ENCODE measurements at regions not wholly inside any gene's neighbourhood (a gene's known extent, or its start where the extent isn't known, plus 50 kb on each side); places are given as distances from the start of the nearest gene placed in this dataset.

DNA sequence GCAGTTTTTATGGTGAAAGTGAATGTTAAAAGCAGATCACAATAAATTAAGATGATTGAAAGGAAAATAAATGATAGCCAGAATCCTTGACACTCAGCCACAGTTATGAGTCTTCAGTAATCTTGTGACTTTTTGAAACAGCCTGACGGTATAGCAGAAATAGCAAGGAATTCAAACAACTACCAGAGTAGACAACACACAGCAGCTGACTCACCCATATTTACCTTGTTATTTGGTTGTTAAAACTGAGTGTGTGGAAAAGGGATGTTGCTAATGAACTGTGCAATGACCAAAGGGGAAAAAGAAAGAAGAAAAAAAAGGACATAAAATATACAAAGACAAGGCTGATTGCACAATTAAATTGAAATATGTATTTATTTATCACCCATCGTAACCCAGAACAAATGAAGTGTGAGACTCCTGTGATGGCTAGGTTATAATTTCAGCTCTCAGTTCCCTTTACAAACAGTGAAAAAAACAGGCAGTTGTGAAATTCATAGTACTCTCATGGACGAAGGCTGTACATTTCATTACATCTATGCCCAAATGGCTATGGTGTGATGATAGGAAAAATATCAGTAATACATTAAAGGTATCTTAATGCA, 1023.0 kb upstream of the SORCS1 start:
- no peaks in the 10 kb centered on the region for H3K79me1 ChIP-seq (ENCODE audit: low read depth in 1 of 2, low read length in 2 of 2)
- H3K9me3 ChIP-seq (ENCODE audit: control insufficient read depth, insufficient read depth, low read length) = peaks cover 4% of the 10 kb centered on the region; the same call in 1 of the 2 replicates
- intact Hi-C loops (cut with micrococcal nuclease) = no loop called here
- H3K36me3 ChIP-seq (ENCODE audit: control insufficient read depth, insufficient read depth, low read length) = no peaks in the 10 kb centered on the region
- no peak overlapping the region for H2AK5ac ChIP-seq (ENCODE audit: low read depth, low read length)
- ATAC-seq (ENCODE audit: low read depth) (no peak), DNase-seq (no peak)
- no peak overlapping the region for H3K9ac ChIP-seq (ENCODE audit: low read depth, low read length)
- in situ Hi-C loops (cut with MboI; ENCODE audit: low sequenced_read_pairs) = no loop called here
- H3K4me2 ChIP-seq (ENCODE audit: low read depth, low read length) = no peak overlapping the region
- ChIA-PET POLR2A (ENCODE audit: unreplicated experiment) (no interaction called here), CTCF (no interaction called here)
- H3K4me3 ChIP-seq (ENCODE audit: insufficient read depth, low read depth, low read length) = no peak overlapping the region
- no peaks in the 10 kb centered on the region for H3K4me1 ChIP-seq (ENCODE audit: control insufficient read depth, insufficient read depth, low read length)
- H2AFZ ChIP-seq (replicated peaks; ENCODE audit: low read length, poor library complexity) = no peak overlapping the region
- no CpG with 5 or more reads among the region's 3 CpGs for WGBS, 2 experiments (ENCODE audit: extremely low coverage in 2 of 2, insufficient read length in 1 of 2)
- H2BK120ac ChIP-seq (ENCODE audit: low read depth, low read length) = no peak overlapping the region
- no peak overlapping the region for H3K56ac ChIP-seq (ENCODE audit: extremely low read depth, insufficient read depth, low read length)
- H3K18ac ChIP-seq (ENCODE audit: low read depth, low read length) = no peak overlapping the region
- no peaks in the 10 kb centered on the region for H4K20me1 ChIP-seq (ENCODE audit: insufficient read depth, low read length)
- no peak overlapping the region for H4K5ac ChIP-seq (ENCODE audit: low read depth, low read length)
- BruUV-seq (replicated peaks) = no TSS peak
- H2BK15ac ChIP-seq (ENCODE audit: low read depth, low read length) = no peak overlapping the region
- H2BK5ac ChIP-seq (ENCODE audit: low read depth, low read length, poor library complexity, severe bottlenecking) = no peak overlapping the region
- TF ChIP-seq RAD21 (IDR thresholded peaks at IDR 0.05; ENCODE audit: low read length) (no peak), FOS (IDR thresholded peaks at IDR 0.05; ENCODE audit: low read depth, low read length) (no peak), MAFK (IDR thresholded peaks at IDR 0.05; ENCODE audit: low read depth, low read length) (no peak), RCOR1 (IDR thresholded peaks at IDR 0.05; ENCODE audit: insufficient replicate concordance, low read length) (no peak), MXI1 (IDR thresholded peaks at IDR 0.05; ENCODE audit: borderline replicate concordance, low read depth, low read length) (no peak), NFE2L2 (IDR thresholded peaks at IDR 0.05; ENCODE audit: low read depth, low read length) (no peak), BHLHE40 (IDR thresholded peaks at IDR 0.05; ENCODE audit: low read depth, low read length) (no peak), CHD1 (IDR thresholded peaks at IDR 0.05; ENCODE audit: low read depth, low read length) (no peak), MAZ (IDR thresholded peaks at IDR 0.05; ENCODE audit: borderline replicate concordance, low read depth, low read length) (no peak), POLR2A (IDR thresholded peaks at IDR 0.05; ENCODE audit: low read depth, low read length) (no peak), SMC3 (IDR thresholded peaks at IDR 0.05; ENCODE audit: low read depth, low read length) (no peak), CEBPB (IDR thresholded peaks at IDR 0.05; ENCODE audit: low read depth, low read length) (no peak), RFX5 (IDR thresholded peaks at IDR 0.05; ENCODE audit: low read depth, low read length) (no peak)
- TF ChIP-seq, protein P1, sequence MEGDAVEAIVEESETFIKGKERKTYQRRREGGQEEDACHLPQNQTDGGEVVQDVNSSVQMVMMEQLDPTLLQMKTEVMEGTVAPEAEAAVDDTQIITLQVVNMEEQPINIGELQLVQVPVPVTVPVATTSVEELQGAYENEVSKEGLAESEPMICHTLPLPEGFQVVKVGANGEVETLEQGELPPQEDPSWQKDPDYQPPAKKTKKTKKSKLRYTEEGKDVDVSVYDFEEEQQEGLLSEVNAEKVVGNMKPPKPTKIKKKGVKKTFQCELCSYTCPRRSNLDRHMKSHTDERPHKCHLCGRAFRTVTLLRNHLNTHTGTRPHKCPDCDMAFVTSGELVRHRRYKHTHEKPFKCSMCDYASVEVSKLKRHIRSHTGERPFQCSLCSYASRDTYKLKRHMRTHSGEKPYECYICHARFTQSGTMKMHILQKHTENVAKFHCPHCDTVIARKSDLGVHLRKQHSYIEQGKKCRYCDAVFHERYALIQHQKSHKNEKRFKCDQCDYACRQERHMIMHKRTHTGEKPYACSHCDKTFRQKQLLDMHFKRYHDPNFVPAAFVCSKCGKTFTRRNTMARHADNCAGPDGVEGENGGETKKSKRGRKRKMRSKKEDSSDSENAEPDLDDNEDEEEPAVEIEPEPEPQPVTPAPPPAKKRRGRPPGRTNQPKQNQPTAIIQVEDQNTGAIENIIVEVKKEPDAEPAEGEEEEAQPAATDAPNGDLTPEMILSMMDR (conservative IDR thresholded peaks at IDR 0.05; ENCODE audit: low read depth, low read length) = no peak
- TF ChIP-seq, protein P2, sequence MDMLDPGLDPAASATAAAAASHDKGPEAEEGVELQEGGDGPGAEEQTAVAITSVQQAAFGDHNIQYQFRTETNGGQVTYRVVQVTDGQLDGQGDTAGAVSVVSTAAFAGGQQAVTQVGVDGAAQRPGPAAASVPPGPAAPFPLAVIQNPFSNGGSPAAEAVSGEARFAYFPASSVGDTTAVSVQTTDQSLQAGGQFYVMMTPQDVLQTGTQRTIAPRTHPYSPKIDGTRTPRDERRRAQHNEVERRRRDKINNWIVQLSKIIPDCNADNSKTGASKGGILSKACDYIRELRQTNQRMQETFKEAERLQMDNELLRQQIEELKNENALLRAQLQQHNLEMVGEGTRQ (IDR thresholded peaks at IDR 0.05; ENCODE audit: low read depth, low read length) = no peak
- TF ChIP-seq, protein P3, sequence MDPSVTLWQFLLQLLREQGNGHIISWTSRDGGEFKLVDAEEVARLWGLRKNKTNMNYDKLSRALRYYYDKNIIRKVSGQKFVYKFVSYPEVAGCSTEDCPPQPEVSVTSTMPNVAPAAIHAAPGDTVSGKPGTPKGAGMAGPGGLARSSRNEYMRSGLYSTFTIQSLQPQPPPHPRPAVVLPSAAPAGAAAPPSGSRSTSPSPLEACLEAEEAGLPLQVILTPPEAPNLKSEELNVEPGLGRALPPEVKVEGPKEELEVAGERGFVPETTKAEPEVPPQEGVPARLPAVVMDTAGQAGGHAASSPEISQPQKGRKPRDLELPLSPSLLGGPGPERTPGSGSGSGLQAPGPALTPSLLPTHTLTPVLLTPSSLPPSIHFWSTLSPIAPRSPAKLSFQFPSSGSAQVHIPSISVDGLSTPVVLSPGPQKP (IDR thresholded peaks at IDR 0.05; ENCODE audit: borderline replicate concordance, low read depth, low read length) = no peak
- no peak overlapping the region for H4K91ac ChIP-seq (ENCODE audit: insufficient read depth, low read depth, low read length)
- no peak overlapping the region for H3K14ac ChIP-seq (replicated peaks; ENCODE audit: low read depth, low read length)
- no peak overlapping the region for H2AK9ac ChIP-seq (replicated peaks; ENCODE audit: low read depth, low read length, poor library complexity)
- no peak overlapping the region for H4K8ac ChIP-seq (ENCODE audit: low read depth in 2 of 2, low read length in 2 of 2)
- no peak overlapping the region for H2BK20ac ChIP-seq (ENCODE audit: low read depth, low read length)
- H3K4ac ChIP-seq (ENCODE audit: low read depth, low read length) = no peak overlapping the region
- H3K27me3 ChIP-seq (ENCODE audit: control insufficient read depth, insufficient read depth, low read length) = no peaks in the 10 kb centered on the region
- dilution Hi-C loops (cut with HindIII; ENCODE audit: low sequenced_read_pairs, unreplicated experiment) = no loop called here
- no peak overlapping the region for H3K23ac ChIP-seq (ENCODE audit: low read depth, low read length)
- no peak overlapping the region for H3K27ac ChIP-seq (ENCODE audit: insufficient read depth, low read length)
- no peaks in the 10 kb centered on the region for H3K9me1 ChIP-seq (ENCODE audit: insufficient read depth, low read length)

Measured in IMR-90 (cell line).